ENCODE measurements at regions not wholly inside any gene's neighbourhood (a gene's known extent, or its start where the extent isn't known, plus 50 kb on each side); places are given as distances from the start of the nearest gene placed in this dataset.

- Histone ChIP-seq H3K27me3 (ENCODE audit: control insufficient read depth in 5 of 5, insufficient read depth in 4 of 5, low read length in 5 of 5) (no peaks in the 10 kb centered on the region), H3K4me1 (ENCODE audit: control insufficient read depth in 5 of 5, insufficient read depth in 5 of 5, low read length in 5 of 5) (no peaks in the 10 kb centered on the region), H3K9me3 (ENCODE audit: control insufficient read depth in 5 of 5, low read length in 5 of 5) (peaks cover 0 to 3% (median 0%) of the 10 kb centered on the region in 5 donors), H3K36me3 (ENCODE audit: control insufficient read depth in 5 of 5, insufficient read depth in 5 of 5, low read length in 5 of 5) (no peaks in the 10 kb centered on the region), H3K27ac (ENCODE audit: low read depth, low read length) (no peak overlapping the region), H3K4me3 (ENCODE audit: low read depth in 1 of 5, low read length in 5 of 5) (no peak overlapping the region), H3K9ac (ENCODE audit: low read length in 5 of 5) (no peak overlapping the region)
Observed at GRCh38 chr4:119709418-119709817, 80.8 kb upstream of the PDE5A start.

GRCh38 chr4:119707336-119707735 is 78.7 kb upstream of the PDE5A start:
- H3K27ac ChIP-seq (ENCODE audit: low read depth, low read length), result no peak overlapping the region
- no peaks in the 10 kb centered on the region for H3K4me1 ChIP-seq (ENCODE audit: control insufficient read depth in 5 of 5, insufficient read depth in 5 of 5, low read length in 5 of 5)
- no peaks in the 10 kb centered on the region for H3K27me3 ChIP-seq (ENCODE audit: control insufficient read depth in 5 of 5, insufficient read depth in 4 of 5, low read length in 5 of 5)
- no peaks in the 10 kb centered on the region for H3K36me3 ChIP-seq (ENCODE audit: control insufficient read depth in 5 of 5, insufficient read depth in 5 of 5, low read length in 5 of 5)
- H3K9ac ChIP-seq (ENCODE audit: low read length in 5 of 5), result no peak overlapping the region
- H3K9me3 ChIP-seq (ENCODE audit: control insufficient read depth in 5 of 5, low read length in 5 of 5), result peaks cover 0 to 2% (median 0%) of the 10 kb centered on the region in 5 donors
- H3K4me3 ChIP-seq (ENCODE audit: low read depth in 1 of 5, low read length in 5 of 5), result no peak overlapping the region

GRCh38 chr4:119706804-119707203 is 78.2 kb upstream of the PDE5A start:
- Histone ChIP-seq H3K9me3 (ENCODE audit: control insufficient read depth in 5 of 5, low read length in 5 of 5) (no peaks in the 10 kb centered on the region), H3K4me1 (ENCODE audit: control insufficient read depth in 5 of 5, insufficient read depth in 5 of 5, low read length in 5 of 5) (no peaks in the 10 kb centered on the region), H3K4me3 (ENCODE audit: low read depth in 1 of 5, low read length in 5 of 5) (no peak overlapping the region), H3K36me3 (ENCODE audit: control insufficient read depth in 5 of 5, insufficient read depth in 5 of 5, low read length in 5 of 5) (no peaks in the 10 kb centered on the region), H3K27me3 (ENCODE audit: control insufficient read depth in 5 of 5, insufficient read depth in 4 of 5, low read length in 5 of 5) (no peaks in the 10 kb centered on the region), H3K9ac (ENCODE audit: low read length in 5 of 5) (no peak overlapping the region), H3K27ac (ENCODE audit: low read depth, low read length) (no peak overlapping the region)

- H3K27ac ChIP-seq (ENCODE audit: low read depth, low read length), result no peak overlapping the region
- H3K4me1 ChIP-seq (ENCODE audit: control insufficient read depth in 5 of 5, insufficient read depth in 5 of 5, low read length in 5 of 5), result no peaks in the 10 kb centered on the region
- no peaks in the 10 kb centered on the region for H3K36me3 ChIP-seq (ENCODE audit: control insufficient read depth in 5 of 5, insufficient read depth in 5 of 5, low read length in 5 of 5)
- H3K9me3 ChIP-seq (ENCODE audit: control insufficient read depth in 5 of 5, low read length in 5 of 5), result no peaks in the 10 kb centered on the region
- H3K27me3 ChIP-seq (ENCODE audit: control insufficient read depth in 5 of 5, insufficient read depth in 4 of 5, low read length in 5 of 5), result no peaks in the 10 kb centered on the region
- no peak overlapping the region for H3K9ac ChIP-seq (ENCODE audit: low read length in 5 of 5)
- no peak overlapping the region for H3K4me3 ChIP-seq (ENCODE audit: low read depth in 1 of 5, low read length in 5 of 5)
Observed at GRCh38 chr4:119697887-119698393, 69.3 kb upstream of the PDE5A start.

GRCh38 chr4:119696963-119697362 is 68.4 kb upstream of the PDE5A start:
- no peak overlapping the region for H3K27ac ChIP-seq (ENCODE audit: low read depth, low read length)
- H3K4me1 ChIP-seq (ENCODE audit: control insufficient read depth in 5 of 5, insufficient read depth in 5 of 5, low read length in 5 of 5), result no peaks in the 10 kb centered on the region
- no peaks in the 10 kb centered on the region for H3K36me3 ChIP-seq (ENCODE audit: control insufficient read depth in 5 of 5, insufficient read depth in 5 of 5, low read length in 5 of 5)
- no peaks in the 10 kb centered on the region for H3K9me3 ChIP-seq (ENCODE audit: control insufficient read depth in 5 of 5, low read length in 5 of 5)
- H3K9ac ChIP-seq (ENCODE audit: low read length in 5 of 5), result no peak overlapping the region
- no peaks in the 10 kb centered on the region for H3K27me3 ChIP-seq (ENCODE audit: control insufficient read depth in 5 of 5, insufficient read depth in 4 of 5, low read length in 5 of 5)
- H3K4me3 ChIP-seq (ENCODE audit: low read depth in 1 of 5, low read length in 5 of 5), result no peak overlapping the region

- Histone ChIP-seq H3K36me3 (ENCODE audit: control insufficient read depth in 5 of 5, insufficient read depth in 5 of 5, low read length in 5 of 5) (no peaks in the 10 kb centered on the region), H3K4me1 (ENCODE audit: control insufficient read depth in 5 of 5, insufficient read depth in 5 of 5, low read length in 5 of 5) (no peaks in the 10 kb centered on the region), H3K27ac (ENCODE audit: low read depth, low read length) (no peak overlapping the region), H3K9me3 (ENCODE audit: control insufficient read depth in 5 of 5, low read length in 5 of 5) (no peaks in the 10 kb centered on the region), H3K9ac (ENCODE audit: low read length in 5 of 5) (no peak overlapping the region), H3K4me3 (ENCODE audit: low read depth in 1 of 5, low read length in 5 of 5) (no peak overlapping the region), H3K27me3 (ENCODE audit: control insufficient read depth in 5 of 5, insufficient read depth in 4 of 5, low read length in 5 of 5) (no peaks in the 10 kb centered on the region)
Observed at GRCh38 chr4:119695216-119695615, 66.6 kb upstream of the PDE5A start.

- H3K27ac ChIP-seq (ENCODE audit: low read depth, low read length), result no peak overlapping the region
- no peaks in the 10 kb centered on the region for H3K36me3 ChIP-seq (ENCODE audit: control insufficient read depth in 5 of 5, insufficient read depth in 5 of 5, low read length in 5 of 5)
- H3K4me3 ChIP-seq (ENCODE audit: low read depth in 1 of 5, low read length in 5 of 5), result peak overlapping the region in 2 of 5 donors; percentile 29 to 40
- no peaks in the 10 kb centered on the region for H3K27me3 ChIP-seq (ENCODE audit: control insufficient read depth in 5 of 5, insufficient read depth in 4 of 5, low read length in 5 of 5)
- H3K9me3 ChIP-seq (ENCODE audit: control insufficient read depth in 5 of 5, low read length in 5 of 5), result no peaks in the 10 kb centered on the region
- H3K4me1 ChIP-seq (ENCODE audit: control insufficient read depth in 5 of 5, insufficient read depth in 5 of 5, low read length in 5 of 5), result no peaks in the 10 kb centered on the region
- H3K9ac ChIP-seq (ENCODE audit: low read length in 5 of 5), result no peak overlapping the region
Observed at GRCh38 chr4:119693126-119693525, 64.5 kb upstream of the PDE5A start.

GRCh38 chr4:119692001-119692400 is 63.4 kb upstream of the PDE5A start:
- Histone ChIP-seq H3K9me3 (ENCODE audit: control insufficient read depth in 5 of 5, low read length in 5 of 5) (no peaks in the 10 kb centered on the region), H3K9ac (ENCODE audit: low read length in 5 of 5) (no peak overlapping the region), H3K4me1 (ENCODE audit: control insufficient read depth in 5 of 5, insufficient read depth in 5 of 5, low read length in 5 of 5) (no peaks in the 10 kb centered on the region), H3K4me3 (ENCODE audit: low read depth in 1 of 5, low read length in 5 of 5) (peak overlapping the region in 1 of 5 donors; percentile 13), H3K27ac (ENCODE audit: low read depth, low read length) (no peak overlapping the region), H3K36me3 (ENCODE audit: control insufficient read depth in 5 of 5, insufficient read depth in 5 of 5, low read length in 5 of 5) (no peaks in the 10 kb centered on the region), H3K27me3 (ENCODE audit: control insufficient read depth in 5 of 5, insufficient read depth in 4 of 5, low read length in 5 of 5) (no peaks in the 10 kb centered on the region)

- Histone ChIP-seq H3K4me3 (ENCODE audit: low read depth in 1 of 5, low read length in 5 of 5) (no peak overlapping the region), H3K4me1 (ENCODE audit: control insufficient read depth in 5 of 5, insufficient read depth in 5 of 5, low read length in 5 of 5) (no peaks in the 10 kb centered on the region), H3K9ac (ENCODE audit: low read length in 5 of 5) (no peak overlapping the region), H3K9me3 (ENCODE audit: control insufficient read depth in 5 of 5, low read length in 5 of 5) (no peaks in the 10 kb centered on the region), H3K27ac (ENCODE audit: low read depth, low read length) (no peak overlapping the region), H3K27me3 (ENCODE audit: control insufficient read depth in 5 of 5, insufficient read depth in 4 of 5, low read length in 5 of 5) (no peaks in the 10 kb centered on the region), H3K36me3 (ENCODE audit: control insufficient read depth in 5 of 5, insufficient read depth in 5 of 5, low read length in 5 of 5) (no peaks in the 10 kb centered on the region)
Observed at GRCh38 chr4:119690871-119691270, 62.3 kb upstream of the PDE5A start.

GRCh38 chr4:119688446-119688845 is 59.8 kb upstream of the PDE5A start:
- Histone ChIP-seq H3K9me3 (ENCODE audit: control insufficient read depth in 5 of 5, low read length in 5 of 5) (no peaks in the 10 kb centered on the region), H3K4me3 (ENCODE audit: low read depth in 1 of 5, low read length in 5 of 5) (no peak overlapping the region), H3K9ac (ENCODE audit: low read length in 5 of 5) (no peak overlapping the region), H3K27ac (ENCODE audit: low read depth, low read length) (no peak overlapping the region), H3K27me3 (ENCODE audit: control insufficient read depth in 5 of 5, insufficient read depth in 4 of 5, low read length in 5 of 5) (no peaks in the 10 kb centered on the region), H3K4me1 (ENCODE audit: control insufficient read depth in 5 of 5, insufficient read depth in 5 of 5, low read length in 5 of 5) (no peaks in the 10 kb centered on the region), H3K36me3 (ENCODE audit: control insufficient read depth in 5 of 5, insufficient read depth in 5 of 5, low read length in 5 of 5) (no peaks in the 10 kb centered on the region)

- Histone ChIP-seq H3K4me3 (ENCODE audit: low read depth in 1 of 5, low read length in 5 of 5) (no peak overlapping the region), H3K27ac (ENCODE audit: low read depth, low read length) (no peak overlapping the region), H3K4me1 (ENCODE audit: control insufficient read depth in 5 of 5, insufficient read depth in 5 of 5, low read length in 5 of 5) (no peaks in the 10 kb centered on the region)
Observed at GRCh38 chr4:119684463-119684862, 55.9 kb upstream of the PDE5A start.

More at GRCh38 chr4:119684463-119684862, 55.9 kb upstream of the PDE5A start:
- Histone ChIP-seq H3K9ac (ENCODE audit: low read length in 5 of 5) (no peak overlapping the region), H3K36me3 (ENCODE audit: control insufficient read depth in 5 of 5, insufficient read depth in 5 of 5, low read length in 5 of 5) (no peaks in the 10 kb centered on the region), H3K9me3 (ENCODE audit: control insufficient read depth in 5 of 5, low read length in 5 of 5) (no peaks in the 10 kb centered on the region), H3K27me3 (ENCODE audit: control insufficient read depth in 5 of 5, insufficient read depth in 4 of 5, low read length in 5 of 5) (no peaks in the 10 kb centered on the region)

Measured in subcutaneous abdominal adipose tissue (tissue), 5 donors.